ENCODE measurements at regions not wholly inside any gene's neighbourhood (a gene's known extent, or its start where the extent isn't known, plus 50 kb on each side); places are given as distances from the start of the nearest gene placed in this dataset.
"Not testable (repeated sequence)": the region's sequence is repeated elsewhere in the genome, so short reads cannot be mapped to it uniquely, and the experiment has no call there.

DNA sequence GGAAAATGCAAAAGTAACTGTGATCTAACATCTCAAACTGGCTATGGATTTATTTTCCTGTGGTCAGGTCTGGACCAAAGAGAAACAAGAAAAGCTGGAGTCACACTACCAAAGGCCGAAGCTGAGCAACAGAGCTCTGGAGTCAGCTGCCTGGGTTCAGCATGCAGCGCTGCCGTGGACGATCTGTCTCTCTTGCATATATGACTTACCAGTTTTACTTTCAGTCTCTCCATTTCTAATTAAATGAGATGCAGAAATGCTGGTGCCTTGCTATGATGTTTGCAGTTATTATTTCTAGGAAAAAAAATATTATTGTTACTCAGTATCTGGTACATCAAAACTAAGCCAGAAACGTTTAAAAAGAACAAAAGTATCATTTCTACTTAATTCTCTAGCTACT lies 813.2 kb downstream of the RNF144A start:
- DNase-seq (ENCODE audit: insufficient read length, low spot score), result no peak
- no peak for FAIRE-seq

DNA sequence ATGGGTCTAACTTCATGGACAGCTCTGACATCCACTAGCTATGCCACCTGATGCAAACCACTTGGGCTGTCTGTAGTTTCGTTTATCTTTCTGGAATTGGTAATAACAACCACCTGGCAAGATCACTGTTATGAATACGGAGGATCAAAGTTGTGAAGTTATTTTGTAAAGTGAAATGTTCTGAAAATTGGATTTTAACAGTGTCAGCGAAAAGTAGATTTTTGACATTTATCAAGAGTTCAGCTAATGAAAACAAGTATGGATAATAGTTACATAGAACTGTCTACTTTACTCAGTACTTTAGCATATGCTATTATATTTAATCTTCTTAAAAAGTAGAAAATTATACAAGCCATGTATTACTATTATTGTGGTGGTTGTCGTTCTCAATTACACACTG lies 813.8 kb downstream of the RNF144A start:
- no peak for DNase-seq (ENCODE audit: insufficient read length, low spot score)
- FAIRE-seq, result no peak

DNA sequence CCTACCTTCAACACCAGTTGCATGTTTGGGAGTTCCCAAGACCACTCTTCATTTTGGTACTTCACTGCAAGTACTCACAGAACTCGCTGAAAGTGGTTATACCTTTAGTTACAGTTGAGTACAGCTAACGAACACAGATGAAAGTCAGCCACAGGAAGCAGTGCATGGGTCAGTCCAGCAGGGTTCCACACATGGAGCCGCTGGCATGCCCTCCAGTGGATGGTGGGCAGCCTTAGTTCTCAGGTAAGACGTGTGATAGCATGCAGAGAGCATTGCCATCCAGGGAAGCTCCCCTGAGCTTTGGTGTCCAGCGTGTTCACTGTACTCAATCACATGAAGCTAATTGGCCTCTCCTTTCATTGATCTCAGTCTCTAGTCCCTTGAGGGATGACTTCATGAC lies 815.3 kb downstream of the RNF144A start:
- no peak for DNase-seq (ENCODE audit: insufficient read length, low spot score)
- FAIRE-seq, result no peak

DNA sequence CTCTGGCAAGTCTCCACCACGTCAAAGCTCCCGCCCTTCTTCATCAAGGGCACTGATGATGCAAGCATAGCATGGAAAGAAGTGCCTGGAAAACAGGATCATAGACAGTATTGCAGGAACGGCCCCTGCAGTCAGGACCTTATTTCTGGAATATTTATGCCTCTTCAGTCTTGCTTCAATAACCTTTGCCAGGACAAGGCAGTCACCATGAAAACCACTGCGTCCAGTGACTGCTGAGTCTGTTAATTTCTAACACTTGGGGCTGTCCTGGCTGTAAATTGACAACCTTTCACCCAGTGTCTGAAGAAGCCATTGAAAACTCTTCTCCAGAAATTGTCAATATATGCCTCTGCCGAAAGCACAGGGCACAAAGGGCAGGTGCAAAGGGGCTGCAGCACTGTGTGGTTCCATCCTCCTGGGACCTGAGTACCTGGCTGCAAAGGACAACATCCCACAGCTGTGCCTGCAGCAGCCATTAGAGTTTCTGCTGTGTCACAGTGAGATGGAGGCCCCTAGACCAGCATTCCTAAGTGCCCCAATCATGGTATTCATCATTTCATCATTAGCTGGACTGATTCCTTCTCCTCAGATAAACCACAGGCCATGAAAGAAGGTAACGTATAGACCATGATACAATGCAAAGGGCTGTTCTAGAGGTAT lies 819.6 kb downstream of the RNF144A start:
- no peak for FAIRE-seq

DNA sequence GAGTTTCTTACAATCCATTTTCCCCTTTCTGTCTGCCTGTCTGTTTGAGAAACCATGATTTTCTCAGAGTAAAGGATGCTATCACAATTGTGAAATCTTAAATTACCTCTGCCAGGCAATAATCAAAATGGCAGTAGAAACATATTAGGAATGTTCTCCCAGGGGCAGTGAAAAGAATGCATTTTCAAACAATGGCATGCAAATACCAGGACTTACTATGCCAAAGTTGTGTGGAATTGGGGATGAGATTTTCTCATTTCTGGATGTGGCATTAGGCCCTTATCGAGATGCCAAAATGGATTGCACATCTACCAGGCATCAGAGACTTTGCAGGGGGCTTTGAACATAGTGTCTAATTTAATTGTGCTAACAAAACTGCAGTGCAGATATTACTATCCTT lies 821.4 kb downstream of the RNF144A start:
- FAIRE-seq (no peak), DNase-seq (ENCODE audit: insufficient read length, low spot score) (no peak)

More for the DNA sequence above, 819.6 kb downstream of the RNF144A start:
- no peak for DNase-seq (ENCODE audit: insufficient read length, low spot score)

DNA sequence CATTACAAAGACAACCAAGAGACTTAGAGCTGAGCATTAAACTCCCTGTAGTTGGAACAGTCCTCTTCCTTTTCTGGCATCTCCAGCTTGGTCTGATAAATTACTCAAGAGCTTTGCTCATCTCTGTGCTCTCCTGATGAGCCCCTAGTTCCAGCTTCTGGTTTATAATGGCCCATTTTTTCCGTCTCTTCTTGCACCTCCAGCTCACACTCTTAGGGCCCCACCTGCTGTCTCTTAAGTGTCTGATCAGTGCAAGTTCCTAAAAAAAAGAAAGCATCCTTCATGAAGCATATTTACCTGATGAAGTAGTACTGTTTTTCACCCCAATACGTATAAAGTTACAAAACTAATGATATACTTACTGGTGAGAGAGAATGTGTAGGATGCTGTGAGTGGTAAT lies 822.9 kb downstream of the RNF144A start:
- DNase-seq (ENCODE audit: insufficient read length, low spot score) (no peak), FAIRE-seq (no peak)

DNA sequence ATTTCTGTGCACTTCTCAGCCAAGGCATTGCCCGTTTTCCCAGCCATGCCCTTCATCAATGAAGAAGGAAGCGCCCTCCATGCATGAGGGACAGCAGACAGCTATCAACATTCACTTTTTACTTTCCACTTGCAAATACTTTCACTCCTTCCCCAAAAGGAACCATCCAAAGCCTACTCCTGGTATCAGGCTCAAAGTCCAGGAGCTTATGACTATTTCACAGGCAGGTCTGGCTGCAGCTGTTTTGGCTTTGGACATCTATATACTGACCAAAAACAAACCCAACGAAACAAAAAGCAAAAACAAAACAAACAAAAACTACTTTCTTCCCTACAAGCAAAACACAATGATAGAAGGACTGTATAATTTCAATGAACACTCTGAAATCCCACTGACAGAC lies 825.1 kb downstream of the RNF144A start:
- DNase-seq (ENCODE audit: insufficient read length, low spot score), result no peak
- no peak for FAIRE-seq

DNA sequence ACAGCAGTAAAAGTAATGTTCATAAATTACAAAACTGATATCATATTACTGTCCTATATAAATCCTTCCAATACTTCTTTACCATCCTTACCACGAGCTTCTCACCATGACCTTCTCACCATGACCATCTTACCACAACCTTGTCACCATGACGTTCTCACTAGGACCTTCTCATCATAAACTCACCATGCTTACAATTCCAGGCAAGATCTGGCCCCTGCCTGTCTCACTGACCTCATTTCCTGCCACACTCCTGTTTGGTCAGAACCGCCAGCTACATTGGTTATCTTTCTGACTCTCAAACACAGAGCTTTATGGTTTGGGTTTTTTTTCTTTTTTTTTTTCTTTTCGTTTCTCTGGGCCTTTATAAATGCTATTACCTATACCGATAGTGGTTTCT lies 827.6 kb downstream of the RNF144A start:
- DNase-seq (ENCODE audit: insufficient read length, low spot score) (no peak), FAIRE-seq (no peak)

DNA sequence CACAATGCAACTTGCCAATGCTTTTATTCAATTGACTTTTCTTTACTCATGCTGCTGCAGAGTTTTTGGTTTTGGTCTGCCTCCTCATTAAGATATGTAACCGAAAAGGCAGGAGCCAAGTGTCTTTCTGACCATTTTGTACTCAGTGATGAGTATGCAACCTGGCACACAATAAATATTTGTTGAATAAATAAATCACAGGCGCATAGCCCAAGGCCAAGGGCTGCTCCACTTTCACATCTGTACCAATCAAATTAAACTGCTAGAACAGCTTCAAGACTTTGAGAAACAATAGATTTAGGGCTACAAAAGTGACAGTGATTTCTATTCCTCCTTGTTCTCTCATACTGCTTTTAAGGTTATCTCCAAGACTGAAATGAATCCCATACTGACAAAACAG lies 828.2 kb downstream of the RNF144A start:
- FAIRE-seq (no peak), DNase-seq (ENCODE audit: insufficient read length, low spot score) (no peak)

DNA sequence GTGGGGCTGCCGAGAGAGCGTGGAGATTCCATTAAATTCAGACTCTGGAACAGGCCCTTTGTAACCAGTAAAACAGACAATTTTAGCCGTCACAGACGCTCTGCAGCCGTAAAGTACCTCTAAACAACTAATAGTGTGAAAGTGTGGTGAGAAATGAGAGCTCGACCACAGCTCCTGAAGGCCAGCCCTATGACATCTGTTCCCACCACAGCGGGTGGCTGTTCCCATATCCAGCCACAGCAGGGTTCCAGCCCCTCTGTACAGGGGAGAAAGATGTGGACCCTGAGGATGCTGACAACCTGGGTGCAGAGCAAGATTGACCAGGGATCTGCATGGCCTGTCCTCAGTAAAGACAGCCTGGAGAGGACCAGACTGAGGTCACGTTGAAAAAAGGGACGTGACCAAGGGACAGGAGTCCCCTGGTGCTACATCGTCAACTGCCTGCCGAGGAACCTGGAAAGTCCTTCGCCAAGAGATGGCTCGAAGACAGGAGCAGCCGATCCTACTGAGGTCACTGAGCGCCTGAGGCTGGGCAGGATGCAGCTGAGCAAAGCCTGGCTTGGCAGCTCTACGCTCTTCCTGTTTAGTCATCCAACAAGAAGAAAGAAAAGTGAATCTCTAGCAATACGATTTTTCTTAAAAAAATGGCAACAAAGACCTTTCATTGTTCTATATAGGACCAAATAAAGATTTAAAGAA lies 831.7 kb downstream of the RNF144A start:
- FAIRE-seq (no peak), DNase-seq (ENCODE audit: insufficient read length, low spot score) (no peak)

DNA sequence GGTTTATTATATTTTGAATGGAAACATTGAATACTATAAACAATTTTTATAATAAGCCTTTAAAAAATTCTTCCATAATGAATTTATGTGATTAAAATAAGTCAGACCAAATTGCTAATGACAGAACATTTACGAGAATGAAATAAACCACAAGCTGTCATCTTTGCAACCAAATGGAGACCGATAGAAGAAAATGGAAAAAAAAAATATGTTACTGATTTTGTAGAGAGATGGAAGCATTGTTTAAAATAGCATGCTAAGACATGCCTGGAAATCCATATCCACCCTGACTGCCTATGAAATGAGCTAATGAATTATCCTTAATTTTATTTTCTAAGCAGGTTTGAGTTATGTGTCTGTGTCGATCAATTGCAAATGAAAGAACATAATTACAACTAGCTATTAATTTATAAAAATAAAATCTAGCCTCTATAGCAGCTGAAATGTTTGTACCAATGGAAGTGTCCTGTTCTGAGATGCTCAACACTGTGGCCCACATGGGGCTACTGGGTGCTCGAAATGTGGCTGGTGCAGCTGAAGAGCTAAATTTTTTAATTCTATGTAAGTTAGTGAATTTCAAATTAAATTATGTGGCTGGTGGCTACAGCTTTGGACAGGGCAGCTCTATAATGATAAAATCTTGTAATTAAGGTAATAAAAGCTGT lies 832.8 kb downstream of the RNF144A start:
- FAIRE-seq (peak; percentile 14), DNase-seq (ENCODE audit: insufficient read length, low spot score) (no peak)

DNA sequence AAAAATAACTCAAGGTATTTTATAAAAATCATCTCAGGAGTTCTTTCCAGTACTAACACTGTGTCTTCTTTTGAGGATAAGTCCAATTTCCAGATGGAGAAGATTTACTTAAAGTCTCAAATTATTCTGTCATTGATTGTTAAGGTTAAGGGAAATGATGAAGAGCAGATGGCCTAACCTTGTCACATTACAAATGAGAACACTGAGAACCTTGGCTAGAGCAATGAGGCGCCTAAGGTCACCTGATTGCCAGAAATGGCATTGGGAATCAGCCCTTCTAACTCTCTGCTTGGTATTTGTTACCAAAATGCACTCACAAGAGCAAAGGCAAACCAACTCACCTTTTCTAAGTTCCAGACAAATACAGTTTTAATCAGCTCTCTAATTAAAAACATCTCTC lies 835.1 kb downstream of the RNF144A start:
- FAIRE-seq (no peak), DNase-seq (ENCODE audit: insufficient read length, low spot score) (no peak)

DNA sequence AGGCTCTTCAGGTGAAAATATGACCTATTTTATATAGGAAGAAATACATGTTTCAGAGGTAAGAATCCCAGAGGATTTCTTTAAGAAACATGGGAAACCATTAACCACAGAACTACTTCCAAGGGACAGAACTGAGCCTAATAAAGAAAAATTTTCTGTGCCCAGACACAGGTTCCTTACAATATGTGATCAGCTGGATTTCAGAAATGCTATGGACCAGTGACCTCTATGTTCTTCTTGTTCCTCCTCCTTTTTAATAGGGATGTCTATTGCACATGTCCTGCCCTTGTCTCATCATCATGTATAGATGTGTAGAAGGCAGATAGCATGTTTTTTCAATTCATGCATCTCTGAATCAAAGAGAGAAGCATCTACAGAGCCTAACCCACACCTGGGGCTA lies 836.6 kb downstream of the RNF144A start:
- FAIRE-seq (no peak), DNase-seq (ENCODE audit: insufficient read length, low spot score) (no peak)

DNA sequence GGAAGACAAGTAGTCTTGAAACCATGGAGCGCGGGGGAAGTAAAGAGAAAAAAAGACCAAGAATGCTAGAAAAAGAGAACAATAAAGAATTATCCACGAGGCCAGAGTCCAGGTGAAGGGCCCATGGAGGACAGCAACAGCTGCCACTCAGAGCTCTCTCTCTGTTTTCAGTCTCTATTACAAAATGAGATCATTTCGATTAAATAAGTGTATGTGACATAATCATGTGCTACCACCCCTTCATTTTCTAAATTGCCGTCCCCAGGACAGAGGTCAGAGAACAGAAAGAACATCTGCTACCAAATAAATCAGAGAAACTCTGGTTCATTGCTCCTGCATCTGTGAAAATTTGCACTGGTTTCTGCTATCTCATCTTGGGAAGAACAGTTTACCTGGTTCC lies 838.7 kb downstream of the RNF144A start:
- no peak for FAIRE-seq
- no peak for DNase-seq (ENCODE audit: insufficient read length, low spot score)

DNA sequence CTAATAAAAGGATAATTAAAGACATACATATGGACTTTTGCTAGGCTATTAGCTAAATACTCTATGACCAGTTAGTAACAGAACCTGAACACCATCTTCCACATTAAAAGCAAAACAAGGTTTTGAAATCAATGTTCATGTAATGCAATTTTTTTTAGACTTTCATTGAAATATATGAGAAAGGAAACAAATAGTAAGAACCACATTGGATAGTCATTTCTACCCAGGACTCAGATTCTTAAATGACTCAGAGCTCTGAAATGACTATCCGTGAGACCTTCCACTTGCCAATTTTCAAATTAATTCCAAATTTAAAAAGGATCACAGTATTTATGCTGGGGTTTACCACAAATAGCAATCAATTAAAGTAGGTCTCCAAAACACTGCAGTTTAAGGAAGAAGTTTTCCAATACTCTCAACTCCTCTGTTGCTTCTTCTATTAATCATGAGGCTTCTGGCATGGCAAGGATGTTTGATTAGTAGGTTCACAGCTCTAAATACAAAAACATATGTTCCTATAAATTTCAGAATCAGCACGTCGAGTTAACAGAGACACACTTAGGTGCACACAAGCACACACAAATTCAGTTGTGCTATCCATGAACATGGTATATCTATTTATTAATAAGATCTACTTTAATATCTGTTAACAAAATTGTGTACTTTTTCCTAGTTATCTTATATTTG lies 841.0 kb downstream of the RNF144A start:
- FAIRE-seq (no peak), DNase-seq (ENCODE audit: insufficient read length, low spot score) (no peak)

DNA sequence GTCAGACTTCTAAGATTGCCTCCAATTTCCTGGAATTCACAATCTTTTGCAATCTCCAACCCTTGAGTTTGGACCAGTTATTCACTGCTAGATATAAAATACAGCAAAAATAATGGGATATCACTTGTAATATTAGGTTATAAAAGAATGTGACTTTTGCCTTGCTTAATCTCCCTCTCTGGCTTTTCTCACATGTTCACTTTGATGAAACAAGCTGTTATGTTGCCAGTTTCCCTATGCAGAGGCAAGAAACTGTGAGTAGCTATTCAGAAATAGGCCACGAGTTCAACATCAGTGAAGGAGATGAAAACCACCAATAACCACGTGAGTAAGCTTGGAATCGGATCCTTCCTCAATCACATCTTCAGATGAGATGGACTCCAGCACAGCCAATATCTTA lies 842.7 kb downstream of the RNF144A start:
- no peak for FAIRE-seq

DNA sequence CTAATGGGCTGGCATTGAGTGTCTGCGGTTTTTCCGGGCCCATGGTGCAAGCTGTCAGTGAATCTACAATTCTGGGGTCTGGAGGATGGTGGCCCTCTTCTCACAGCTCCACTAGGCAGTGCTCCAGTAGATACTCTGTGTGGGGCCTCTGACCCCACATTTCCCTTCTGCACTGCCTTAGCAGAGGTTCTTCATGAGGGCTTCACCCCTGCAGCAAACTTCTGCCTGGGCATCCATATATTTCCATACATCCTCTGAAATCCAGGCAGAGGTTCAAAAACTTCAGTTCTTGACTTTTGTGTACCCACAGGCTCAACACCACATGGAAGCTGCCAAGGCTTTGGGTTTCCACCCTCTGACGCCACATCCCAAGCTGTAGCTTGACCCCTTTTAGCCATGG lies 846.2 kb downstream of the RNF144A start:
- not testable (repeated sequence) for FAIRE-seq; DNase-seq (ENCODE audit: insufficient read length, low spot score)

More for the DNA sequence above, 842.7 kb downstream of the RNF144A start:
- no peak for DNase-seq (ENCODE audit: insufficient read length, low spot score)

DNA sequence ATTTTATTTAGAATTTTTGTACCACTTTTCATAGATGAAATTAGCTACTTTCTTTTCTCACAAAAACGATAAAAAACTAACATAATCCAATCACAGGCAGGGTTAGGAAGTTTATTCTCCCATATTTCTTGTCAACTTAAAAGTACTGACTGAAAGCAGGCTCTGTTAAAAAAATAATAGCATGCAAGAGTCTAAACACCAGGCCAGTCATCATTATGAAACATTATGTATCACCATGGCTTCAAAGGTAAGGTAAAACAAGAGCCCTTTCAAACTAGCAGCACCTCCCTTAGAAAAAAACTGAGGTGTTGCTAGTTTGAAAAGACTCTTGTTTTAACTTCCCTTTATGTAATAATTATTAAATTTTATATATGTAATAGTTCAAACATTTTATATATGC lies 848.0 kb downstream of the RNF144A start:
- FAIRE-seq, result no peak
- no peak for DNase-seq (ENCODE audit: insufficient read length, low spot score)

DNA sequence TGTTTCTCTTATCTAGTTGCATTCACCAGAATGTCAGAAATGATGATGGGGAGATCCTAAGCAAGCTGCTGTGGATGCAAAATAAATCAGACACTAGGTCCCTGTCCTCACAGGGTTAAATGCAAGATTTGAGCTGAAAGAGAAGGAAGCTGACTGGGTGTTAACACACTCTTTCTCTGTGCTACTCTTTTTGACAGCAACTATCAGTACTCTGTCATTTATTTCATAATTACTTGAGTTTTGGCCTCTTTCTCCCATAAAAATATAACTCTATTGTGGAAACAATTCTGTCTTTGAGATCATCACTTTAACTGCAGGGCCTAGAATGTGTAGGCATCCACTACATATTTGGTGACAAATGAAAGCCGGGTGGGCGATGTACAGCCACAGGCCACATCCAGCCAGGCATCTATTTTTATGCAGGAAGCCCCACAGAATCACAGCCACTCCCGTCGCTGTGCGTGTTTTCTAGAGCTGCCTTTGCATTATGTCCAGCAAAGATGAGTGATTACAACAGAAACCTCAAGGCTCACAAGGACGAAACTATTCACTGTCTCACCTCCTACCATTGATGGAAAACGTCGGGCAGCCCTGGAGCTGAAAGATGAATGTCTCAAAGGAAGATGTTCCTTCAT lies 849.0 kb downstream of the RNF144A start:
- DNase-seq (ENCODE audit: insufficient read length, low spot score) (no peak), FAIRE-seq (no peak)

DNA sequence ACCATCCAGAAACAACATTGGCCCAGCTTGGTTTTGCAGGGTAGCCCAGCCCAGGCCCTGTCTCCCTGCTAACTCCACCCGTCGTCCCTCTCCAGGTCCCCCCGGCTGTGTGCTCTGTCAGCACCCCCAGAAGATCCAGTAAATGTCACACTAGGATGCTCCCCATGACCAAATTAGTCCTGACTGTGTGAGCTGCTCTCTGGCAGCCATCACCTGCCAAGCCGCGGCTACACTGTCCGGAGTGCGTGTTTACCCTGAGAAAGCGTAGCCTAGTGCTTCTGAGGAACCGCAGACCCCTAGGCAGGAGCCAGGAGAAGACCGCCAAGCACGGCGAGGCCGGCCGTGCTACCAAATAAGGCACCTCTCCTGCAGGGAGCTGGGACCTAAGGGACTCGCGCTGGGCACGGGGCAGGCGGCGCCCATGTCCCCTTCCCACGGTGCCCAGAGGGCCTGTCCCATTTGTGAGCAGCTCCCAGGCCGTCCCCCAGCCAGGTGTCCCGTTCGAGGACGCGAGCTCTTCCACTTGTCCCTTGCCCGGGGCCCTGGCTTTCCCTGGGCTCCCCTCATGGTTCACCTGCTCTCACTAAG lies 849.9 kb downstream of the RNF144A start:
- FAIRE-seq (no peak), DNase-seq (ENCODE audit: insufficient read length, low spot score) (no peak)

DNA sequence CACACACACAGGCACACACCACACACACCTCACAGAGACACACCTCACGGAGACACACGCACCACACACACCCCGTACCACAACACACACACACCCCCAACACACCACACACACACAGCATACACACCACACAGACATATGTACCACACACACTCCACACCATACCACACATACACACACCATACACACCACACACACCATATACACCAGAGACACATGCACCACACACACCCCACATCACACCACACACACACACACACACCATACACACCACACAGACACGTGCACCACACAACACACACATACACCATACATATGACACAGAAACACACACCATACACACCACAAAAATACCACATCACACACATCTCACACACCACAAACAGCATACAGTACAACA lies 850.7 kb downstream of the RNF144A start:
- FAIRE-seq (no peak), DNase-seq (ENCODE audit: insufficient read length, low spot score) (no peak)

Data from GM19239 (cell line).